Peyer's patch (tissue), 4 donors: ENCODE measurements at regions not wholly inside any gene's neighbourhood (a gene's known extent, or its start where the extent isn't known, plus 50 kb on each side); places are given as distances from the start of the nearest gene placed in this dataset.

Experiments used
- DNase-seq, 3 donors: peaks; one replicate each; pipeline ENCODE4 v3.0.0-alpha.2; 2017 to 2019
- H3K27ac ChIP-seq, 4 donors: fragments of 200-600 bp; sonication (generic); one replicate each; pipeline ENCODE4 v1.5.1; 2016 to 2019
- H3K27me3 ChIP-seq, 2 donors: fragments of 200-600 bp; sonication (generic); one replicate each; pipeline ENCODE4 v1.5.1; 2019
- H3K36me3 ChIP-seq, 3 donors: fragments of 200-600 bp; sonication (generic); one replicate each; pipeline ENCODE4 v1.5.1; 2016 to 2019
- H3K4me1 ChIP-seq, 4 donors: fragments of 200-600 bp; sonication (generic); one replicate each; pipeline ENCODE4 v1.5.1; 2016 to 2019
- H3K4me3 ChIP-seq, 4 donors: fragments of 200-600 bp; sonication (generic); 1 replicate in 3 of 4; 2 replicates in 1 of 4; pipeline ENCODE4 v1.5.1; 2016 to 2019; ENCODE audit warnings: mild to moderate bottlenecking in 1 of 4
- H3K9me3 ChIP-seq, 4 donors: fragments of 200-600 bp; sonication (generic); one replicate each; pipeline ENCODE4 v1.5.1; 2016 to 2019; ENCODE audit warnings: mild to moderate bottlenecking in 1 of 4
- CTCF ChIP-seq, 6 experiments: fragments of 450-650 bp in 4 of 6; fragments of 200-600 bp in 2 of 6; sonication (generic) in 1 of 6; IDR thresholded peaks; one replicate each; pipeline ENCODE4 v1.5.1; 2017 to 2019; ENCODE audit warnings: antibody characterized with exemption in 6 of 6, mild to moderate bottlenecking in 3 of 6, moderate library complexity in 1 of 6
- POLR2A ChIP-seq, 2 donors: fragments of 450-650 bp; IDR thresholded peaks; one replicate each; pipeline ENCODE4 v1.5.1; 2017; ENCODE audit warnings: antibody characterized with exemption in 2 of 2, mild to moderate bottlenecking in 2 of 2, moderate library complexity in 2 of 2

- no peak for TF ChIP-seq POLR2A (IDR thresholded peaks at IDR 0.05)
- TF ChIP-seq CTCF (IDR thresholded peaks at IDR 0.05): no peak
- Histone ChIP-seq H3K4me1 (peaks cover 0 to 47% (median 6%) of the 10 kb centered on the region in 4 donors), H3K4me3 (peak overlapping the region; percentile 45 to 62 (median 54)), H3K27me3 (no peaks in the 10 kb centered on the region), H3K27ac (peak overlapping the region; percentile 83 to 93 (median 90)), H3K36me3 (no peaks in the 10 kb centered on the region), H3K9me3 (no peaks in the 10 kb centered on the region)
- no peak for DNase-seq
These were observed 123.7 kb downstream of the C9orf50 start for GRCh38 chr9:129497005-129497812.

DNA sequence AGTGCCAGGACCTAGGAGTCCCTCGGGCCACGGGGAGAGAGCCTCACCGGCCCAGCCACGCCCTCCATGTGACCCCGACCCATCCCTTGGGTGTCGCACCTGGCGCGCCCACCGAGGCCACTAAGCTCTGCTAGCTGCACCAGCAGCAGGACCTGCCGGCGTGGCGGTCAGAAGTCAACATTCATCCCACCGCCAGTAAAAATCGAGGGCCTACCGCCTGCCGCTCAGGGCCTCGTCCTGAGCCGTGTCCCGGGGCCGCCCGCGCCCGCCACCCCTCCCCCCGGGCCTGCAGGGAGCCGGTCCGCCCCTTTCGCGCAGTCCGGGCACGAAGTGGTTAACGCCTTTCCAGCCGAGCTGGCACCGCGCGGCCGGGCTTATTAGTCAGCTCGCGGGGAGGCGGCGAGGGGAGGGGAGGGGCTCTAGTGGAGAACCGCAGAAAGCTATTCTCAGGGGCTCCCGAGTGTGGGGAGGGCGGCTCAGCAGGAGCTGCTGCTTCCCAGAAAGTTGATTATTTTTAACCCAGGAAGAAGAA, 124.4 kb downstream of the C9orf50 start:
- peak; percentile 78 to 93 (median 90) for DNase-seq
- H3K36me3 ChIP-seq: no peaks in the 10 kb centered on the region
- peaks cover 0 to 49% (median 6%) of the 10 kb centered on the region in 4 donors for H3K4me1 ChIP-seq
- no peaks in the 10 kb centered on the region for H3K9me3 ChIP-seq
- H3K27ac ChIP-seq: peak overlapping the region; percentile 83 to 93 (median 90)
- peak overlapping the region; percentile 45 to 62 (median 54) for H3K4me3 ChIP-seq
- TF ChIP-seq CTCF (IDR thresholded peaks at IDR 0.05) (no peak), POLR2A (IDR thresholded peaks at IDR 0.05) (peak in 1 of 2 donors; percentile 31)
- no peaks in the 10 kb centered on the region for H3K27me3 ChIP-seq

DNA sequence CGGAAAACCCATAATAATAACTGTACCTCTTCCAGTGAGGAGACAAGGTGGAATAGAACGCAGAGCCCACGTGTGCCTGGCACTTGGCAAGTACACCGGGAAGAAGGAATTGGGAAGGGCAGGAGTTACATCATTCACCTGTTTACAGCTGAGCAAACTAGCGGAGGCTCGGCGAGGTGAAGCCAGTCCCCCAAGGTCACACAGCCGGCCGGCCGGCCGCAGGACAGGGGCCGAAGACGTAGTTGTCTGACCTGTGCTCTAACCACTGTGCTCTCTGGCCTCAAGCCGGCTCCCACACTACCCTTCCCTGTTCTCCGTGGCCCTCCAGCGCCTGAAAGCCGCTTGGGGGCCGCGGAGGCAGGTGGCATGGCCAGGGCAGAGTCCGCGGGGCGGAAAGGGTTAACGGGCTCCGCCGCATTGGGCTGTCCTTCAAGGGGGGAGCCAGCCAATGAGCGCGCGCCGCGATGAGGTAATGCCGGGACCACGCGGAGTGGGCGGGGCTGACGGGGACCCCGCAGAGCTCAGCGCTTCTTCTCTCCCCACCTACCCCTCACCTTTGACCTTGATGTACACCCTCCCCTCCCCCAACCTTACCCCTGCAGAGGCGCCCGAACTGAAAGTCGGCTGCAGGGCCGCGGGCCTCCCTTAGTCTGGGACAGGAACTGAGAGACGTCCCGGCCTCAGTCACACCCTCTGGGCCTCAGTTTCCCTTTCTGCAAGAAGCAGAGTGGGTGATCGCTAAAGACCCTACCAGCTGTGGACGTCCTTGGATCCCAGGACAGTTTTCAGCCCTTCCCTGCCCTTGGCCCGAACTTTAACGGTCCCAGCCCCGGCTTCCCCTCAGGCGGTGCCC, 125.1 kb downstream of the C9orf50 start:
- Histone ChIP-seq H3K9me3 (no peaks in the 10 kb centered on the region), H3K27me3 (no peaks in the 10 kb centered on the region), H3K27ac (peak overlapping the region; percentile 83 to 93 (median 90)), H3K4me3 (peak overlapping the region; percentile 45 to 62 (median 54)), H3K36me3 (no peaks in the 10 kb centered on the region), H3K4me1 (peaks cover 0 to 56% (median 7%) of the 10 kb centered on the region in 4 donors)
- no peak for TF ChIP-seq POLR2A (IDR thresholded peaks at IDR 0.05)
- TF ChIP-seq CTCF (IDR thresholded peaks at IDR 0.05): peak in 2 of 6 experiments; percentile 8 to 21
- DNase-seq: peak; percentile 77 to 96 (median 95)

GRCh38 chr9:129494113-129494789, 126.7 kb downstream of the C9orf50 start:
- H3K27ac ChIP-seq: peak overlapping the region; percentile 83 to 93 (median 90)
- H3K9me3 ChIP-seq: no peaks in the 10 kb centered on the region
- no peak for DNase-seq
- peak overlapping the region in 1 of 4 donors; percentile 62 for H3K4me3 ChIP-seq
- TF ChIP-seq POLR2A (IDR thresholded peaks at IDR 0.05): no peak
- TF ChIP-seq CTCF (IDR thresholded peaks at IDR 0.05): no peak
- H3K4me1 ChIP-seq: peaks cover 0 to 60% (median 11%) of the 10 kb centered on the region in 4 donors
- no peaks in the 10 kb centered on the region for H3K27me3 ChIP-seq
- H3K36me3 ChIP-seq: no peaks in the 10 kb centered on the region

GRCh38 chr9:129493706-129494047, 127.2 kb downstream of the C9orf50 start:
- Histone ChIP-seq H3K27ac (peak overlapping the region in 1 of 4 donors; percentile 93), H3K4me1 (peaks cover 0 to 61% (median 13%) of the 10 kb centered on the region in 4 donors), H3K4me3 (no peak overlapping the region), H3K27me3 (no peaks in the 10 kb centered on the region), H3K9me3 (no peaks in the 10 kb centered on the region), H3K36me3 (no peaks in the 10 kb centered on the region)
- TF ChIP-seq POLR2A (IDR thresholded peaks at IDR 0.05): no peak
- DNase-seq: no peak
